ENCODE measurements at regions not wholly inside any gene's neighbourhood (a gene's known extent, or its start where the extent isn't known, plus 50 kb on each side); places are given as distances from the start of the nearest gene placed in this dataset.

- DNase-seq = no peak
- CTCF ChIA-PET = interaction anchor here (0.6 kb wide), 1 partner anchor 45 kb away, joined by 3 read pairs; no protein-coding TSS in a partner anchor
Measured at GRCh38 chr3:72606005-72606800, 242.0 kb downstream of the SHQ1 start.

More at GRCh38 chr3:72606005-72606800, 242.0 kb downstream of the SHQ1 start:
- no peak overlapping the region for H3K4me3 ChIP-seq (ENCODE audit: low read depth in 2 of 2, low read length in 1 of 2)
- no peaks in the 10 kb centered on the region for H3F3A ChIP-seq (replicated peaks; ENCODE audit: insufficient read depth)
- H3K4me1 ChIP-seq (ENCODE audit: control insufficient read depth in 1 of 2, insufficient read depth in 2 of 2, low read depth in 1 of 2, low read length in 1 of 2) = peaks cover 0 to 5% of the 10 kb centered on the region in 2 experiments; a peak in 1 of 4 replicates
- 29% methylated on average over 5 of the region's 6 CpGs for WGBS (ENCODE audit: low lambda C conversion rate)
- no peak overlapping the region for H3K27ac ChIP-seq (ENCODE audit: low read depth in 2 of 2, low read length in 1 of 2)
- no peaks in the 10 kb centered on the region for H3K9me2 ChIP-seq
- H3K9me3 ChIP-seq = no peaks in the 10 kb centered on the region
- H3K27me3 ChIP-seq (ENCODE audit: insufficient read depth) = peaks cover 11% of the 10 kb centered on the region; the same call in 1 of the 2 replicates
- TF ChIP-seq FOXJ3 (CRISPR knock-in tag; IDR thresholded peaks at IDR 0.05) (no peak), RXRA (IDR thresholded peaks at IDR 0.05; ENCODE audit: borderline replicate concordance, low read depth) (no peak), YY1 (IDR thresholded peaks at IDR 0.05; ENCODE audit: low read depth) (no peak), MAX (IDR thresholded peaks at IDR 0.05; ENCODE audit: low read depth) (no peak), ZBTB33 (IDR thresholded peaks at IDR 0.05; ENCODE audit: borderline replicate concordance, low read depth) (no peak), NFIC (IDR thresholded peaks at IDR 0.05; ENCODE audit: borderline replicate concordance) (no peak), MEF2A (IDR thresholded peaks at IDR 0.05; ENCODE audit: borderline replicate concordance, low read depth) (no peak), USF2 (IDR thresholded peaks at IDR 0.05; ENCODE audit: borderline replicate concordance, low read depth, low read length) (no peak), CTCF (IDR thresholded peaks at IDR 0.05) (no peak), GATA2 (CRISPR knock-in tag; IDR thresholded peaks at IDR 0.05) (no peak), REST (IDR thresholded peaks at IDR 0.05; ENCODE audit: low read depth, low read length) (no peak), TAF1 (IDR thresholded peaks at IDR 0.05; ENCODE audit: borderline replicate concordance, low read depth, low read length) (no peak), RFX5 (IDR thresholded peaks at IDR 0.05; ENCODE audit: low read length) (no peak), ELF1 (IDR thresholded peaks at IDR 0.05) (no peak), MXI1 (IDR thresholded peaks at IDR 0.05; ENCODE audit: low read depth, low read length) (no peak), RCOR1 (IDR thresholded peaks at IDR 0.05; ENCODE audit: low read length) (no peak), SMC3 (IDR thresholded peaks at IDR 0.05; ENCODE audit: low read depth, low read length) (no peak), FOSL2 (IDR thresholded peaks at IDR 0.05; ENCODE audit: borderline replicate concordance, low read depth) (no peak), GABPA (IDR thresholded peaks at IDR 0.05; ENCODE audit: low read depth) (no peak)
- H3K9ac ChIP-seq = no peak overlapping the region
- H3K4me2 ChIP-seq = no peak overlapping the region
- no peak overlapping the region for H2AFZ ChIP-seq (ENCODE audit: low read depth)
- no peaks in the 10 kb centered on the region for H4K20me1 ChIP-seq (ENCODE audit: insufficient read depth)
- POLR2A ChIA-PET = interaction anchor here (0.6 kb wide), 1 partner anchor 24 kb away, joined by 3 read pairs; no protein-coding TSS in a partner anchor
- no peaks in the 10 kb centered on the region for H3K36me3 ChIP-seq (replicated peaks in 1 of 2; ENCODE audit: control insufficient read depth in 1 of 2, insufficient read depth in 2 of 2, low read length in 1 of 2)
- H3K79me2 ChIP-seq (ENCODE audit: insufficient read depth) = no peaks in the 10 kb centered on the region
